G401.6 (cell line): ENCODE measurements at regions not wholly inside any gene's neighbourhood (a gene's known extent, or its start where the extent isn't known, plus 50 kb on each side); places are given as distances from the start of the nearest gene placed in this dataset.

Experiments used
- FAIRE-seq: peaks from 2 replicates; lab custom pipeline; 2012; peaks lifted over from hg19 to GRCh38; lab: Jason Lieb, UNC

DNA sequence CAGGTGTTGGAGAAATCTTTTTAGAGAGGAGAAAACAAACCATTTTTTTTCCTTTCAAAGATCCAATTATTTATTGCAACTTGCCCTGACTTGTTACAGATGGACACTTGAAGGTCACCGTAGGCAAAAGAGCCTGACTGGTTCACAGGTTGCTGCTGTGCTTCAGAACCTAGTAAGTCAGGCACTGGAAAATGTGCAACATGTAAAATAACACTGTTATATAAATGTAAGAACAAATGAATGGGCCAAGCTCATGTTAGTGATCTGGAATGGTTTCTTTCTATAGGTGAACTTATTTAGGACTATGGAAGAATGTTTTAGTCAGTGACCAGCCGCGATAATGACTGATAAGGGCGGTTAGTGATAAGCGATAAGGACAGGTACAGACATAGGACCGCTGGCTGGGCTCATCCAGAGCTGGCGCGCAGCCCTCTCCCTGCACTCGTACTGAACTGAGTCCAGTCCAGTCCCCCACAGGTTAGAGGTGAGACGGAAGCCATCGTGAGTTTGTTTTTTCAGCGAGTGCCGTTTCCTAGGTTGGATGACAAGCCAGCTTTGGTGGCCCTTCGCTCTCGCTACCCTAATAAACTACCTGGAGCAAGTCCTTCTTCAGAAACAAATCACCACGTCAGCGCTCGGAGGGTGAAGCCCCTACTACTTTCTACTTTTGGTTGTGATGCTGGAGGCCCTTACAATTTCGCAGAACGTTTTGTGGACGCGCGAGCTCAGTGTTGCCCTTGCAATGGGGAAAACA lies 94.4 kb upstream of the PRDM1 start:
- FAIRE-seq: no peak

- no peak for FAIRE-seq
These were observed 96.0 kb upstream of the PRDM1 start for GRCh38 chr6:105990151-105990550.

DNA sequence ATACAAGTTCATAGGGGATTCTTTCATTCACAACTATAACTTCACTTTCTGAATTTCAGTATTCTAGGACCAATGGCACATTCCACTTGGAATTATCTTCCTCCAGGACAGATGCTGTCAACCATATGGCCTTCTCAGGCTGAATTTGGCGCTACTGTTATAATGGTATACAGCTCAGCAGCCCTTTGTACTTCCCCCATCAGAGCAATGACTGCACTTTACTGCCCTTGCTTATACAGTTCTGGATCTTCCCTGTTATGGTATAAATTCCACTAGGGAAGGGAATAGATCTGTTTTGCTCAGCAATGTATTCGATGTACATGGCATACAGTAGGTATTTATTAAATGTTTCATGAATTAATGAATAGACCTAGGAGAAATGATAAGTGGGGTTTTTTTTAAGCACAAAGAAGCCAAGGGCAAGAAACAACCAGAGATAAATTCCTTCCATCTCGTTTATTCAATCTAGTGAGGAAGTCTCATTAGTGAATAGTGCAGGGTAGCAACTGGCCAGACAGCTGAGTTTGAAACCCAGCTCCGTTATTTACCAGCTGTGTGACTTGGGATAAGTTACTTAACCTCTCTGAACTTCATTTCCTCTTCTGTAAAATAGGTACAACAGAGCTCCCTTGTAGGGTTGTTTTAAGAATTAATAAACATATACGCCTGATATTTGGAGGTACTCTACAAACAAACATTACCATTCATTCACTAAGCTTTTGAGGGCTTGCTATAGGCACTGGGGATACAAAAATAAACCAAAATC lies 97.1 kb upstream of the PRDM1 start:
- FAIRE-seq: no peak

- FAIRE-seq: no peak
These were observed 97.8 kb upstream of the PRDM1 start for GRCh38 chr6:105988321-105988720.

DNA sequence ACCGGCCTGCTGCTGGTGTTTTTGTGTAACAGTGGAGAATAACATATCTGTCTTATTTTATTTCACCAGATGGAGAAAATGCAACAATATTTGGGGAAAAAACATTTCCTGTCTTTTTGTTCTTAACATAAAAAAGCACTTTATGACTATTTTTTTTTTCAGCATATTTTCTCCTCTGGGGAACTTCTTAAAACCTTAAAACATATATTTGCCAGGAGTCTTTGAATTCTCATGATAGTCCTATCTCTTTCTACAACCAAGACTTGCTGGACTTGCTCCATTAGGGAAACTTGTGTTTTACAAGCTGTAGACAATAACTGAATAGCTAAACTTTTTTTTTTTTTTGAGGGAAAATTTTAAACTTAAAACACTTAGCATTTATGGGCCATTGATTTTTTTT lies 98.6 kb upstream of the PRDM1 start:
- FAIRE-seq: no peak

DNA sequence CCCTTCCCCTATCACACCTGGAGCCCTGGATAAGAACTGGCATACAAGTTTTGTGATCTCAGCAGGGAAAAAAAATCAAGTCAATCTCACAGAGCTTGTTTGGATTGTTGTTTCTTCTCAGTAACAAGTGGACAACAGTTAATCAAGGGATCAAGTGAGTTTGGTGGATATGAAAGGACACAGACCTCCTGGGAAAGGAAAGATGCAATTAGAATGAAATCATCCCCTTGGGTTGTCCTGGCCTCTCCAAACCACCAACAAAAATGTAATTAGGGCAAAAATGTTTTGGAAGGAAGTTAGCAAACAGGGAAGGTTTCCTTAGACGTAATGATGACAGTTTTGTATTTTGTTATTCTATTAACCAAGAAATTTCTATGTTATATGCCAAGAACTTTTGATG lies 99.1 kb upstream of the PRDM1 start:
- FAIRE-seq: no peak

- no peak for FAIRE-seq
These were observed 100.1 kb upstream of the PRDM1 start for GRCh38 chr6:105985816-105986632.

GRCh38 chr6:105985098-105985815 lies 100.9 kb upstream of the PRDM1 start:
- FAIRE-seq: no peak

DNA sequence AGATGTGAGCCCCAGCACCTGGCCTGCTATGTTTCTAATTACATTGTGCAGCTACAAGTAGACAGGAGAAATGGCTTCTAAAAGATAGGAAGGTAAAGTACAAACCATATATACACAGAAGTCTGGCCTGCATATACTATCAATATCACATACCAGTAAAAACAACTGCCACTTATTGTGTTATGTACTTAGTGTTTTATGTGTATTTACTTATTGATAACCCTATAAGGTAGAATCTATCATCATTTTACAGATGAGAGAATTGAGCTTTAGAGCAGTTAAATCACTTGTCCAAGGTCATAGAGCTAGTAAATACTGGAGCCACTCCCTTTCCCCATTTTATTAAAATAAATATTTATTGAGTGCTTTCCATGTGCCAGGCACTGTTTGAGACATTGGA lies 102.4 kb upstream of the PRDM1 start:
- FAIRE-seq: no peak

DNA sequence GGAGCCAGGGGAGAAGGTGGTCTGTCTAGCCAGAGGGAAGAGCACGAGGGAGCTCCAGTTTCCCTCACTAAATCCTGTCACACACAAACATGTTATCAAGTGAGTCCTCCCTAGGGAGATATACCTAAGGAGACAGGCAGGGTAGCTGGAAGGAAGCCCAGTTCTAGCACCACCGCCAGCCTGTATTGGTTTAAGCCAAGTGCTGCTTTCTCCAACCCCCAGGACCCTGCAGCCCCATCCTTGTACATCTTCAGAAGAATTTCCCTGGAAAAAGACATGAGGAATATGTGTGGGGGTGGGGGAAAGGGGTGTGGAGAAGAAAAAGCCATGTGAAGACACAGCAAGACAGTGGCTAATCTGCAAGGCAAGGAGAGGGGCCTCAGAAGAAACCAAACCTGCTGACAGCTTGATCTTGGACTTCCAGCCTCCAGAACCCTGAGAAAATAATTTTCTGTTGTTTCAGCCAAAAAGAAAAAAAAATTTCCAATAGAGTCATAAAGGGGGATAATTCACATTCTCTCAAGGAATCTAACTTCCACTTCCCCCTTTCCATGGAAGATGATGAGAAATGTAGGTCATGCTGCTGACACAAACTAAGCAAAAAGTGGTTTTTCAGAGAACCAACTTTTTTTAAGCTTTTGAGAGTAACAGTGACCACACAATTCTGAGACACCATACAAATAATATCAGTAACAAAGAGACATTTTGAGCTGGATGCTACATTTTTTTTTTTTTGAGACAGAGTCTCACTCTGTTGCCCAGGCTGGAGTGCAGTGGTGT lies 103.2 kb upstream of the PRDM1 start:
- FAIRE-seq: no peak

GRCh38 chr6:105981888-105982358 lies 104.2 kb upstream of the PRDM1 start:
- no peak for FAIRE-seq

DNA sequence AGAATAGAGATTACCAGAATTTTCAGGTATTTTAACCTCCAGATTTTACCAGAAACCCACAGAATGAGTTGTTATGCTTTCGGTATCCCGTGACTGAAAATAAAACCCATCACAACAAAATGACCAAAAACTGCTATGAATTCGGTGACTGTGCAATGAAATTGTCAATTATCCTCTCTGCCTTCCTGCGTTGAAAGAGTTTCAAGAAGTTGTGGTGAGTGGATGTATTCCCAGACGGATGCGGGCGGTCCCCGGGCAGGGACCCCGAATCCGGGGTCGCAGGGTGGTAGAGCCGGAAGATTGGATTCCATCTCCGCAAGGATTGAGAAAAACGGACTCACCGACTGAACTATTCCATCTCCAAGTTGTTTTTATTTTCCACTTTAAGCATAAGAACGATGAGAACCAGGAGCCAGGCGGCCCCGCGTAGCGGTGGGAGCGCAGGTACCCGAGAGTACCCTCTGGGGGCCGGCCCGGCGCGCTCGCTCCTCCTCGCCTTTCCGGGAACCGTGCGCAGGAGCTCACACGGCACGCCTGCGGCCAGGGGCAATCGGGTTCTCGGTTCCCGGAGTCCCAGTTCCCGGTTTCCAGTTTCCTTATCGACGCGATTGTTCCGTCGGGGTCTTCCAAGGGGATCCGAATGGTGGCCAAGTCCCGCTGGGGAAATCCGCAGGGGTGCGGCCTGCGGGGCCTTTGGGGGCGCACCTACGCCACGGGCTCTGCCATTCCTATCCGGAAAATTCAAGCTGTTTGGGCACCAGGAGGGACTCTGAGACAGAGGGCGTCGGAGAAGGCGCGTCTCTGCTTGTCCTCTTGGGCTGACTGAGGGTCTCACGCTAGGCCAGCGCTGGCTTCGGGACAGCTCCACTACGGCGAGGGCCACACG lies 104.9 kb upstream of the PRDM1 start:
- FAIRE-seq: no peak

GRCh38 chr6:105978974-105979373 lies 107.2 kb upstream of the PRDM1 start:
- FAIRE-seq: no peak

GRCh38 chr6:105977934-105978504 lies 108.1 kb upstream of the PRDM1 start:
- FAIRE-seq: no peak

GRCh38 chr6:105974986-105975385 lies 111.2 kb upstream of the PRDM1 start:
- no peak for FAIRE-seq

DNA sequence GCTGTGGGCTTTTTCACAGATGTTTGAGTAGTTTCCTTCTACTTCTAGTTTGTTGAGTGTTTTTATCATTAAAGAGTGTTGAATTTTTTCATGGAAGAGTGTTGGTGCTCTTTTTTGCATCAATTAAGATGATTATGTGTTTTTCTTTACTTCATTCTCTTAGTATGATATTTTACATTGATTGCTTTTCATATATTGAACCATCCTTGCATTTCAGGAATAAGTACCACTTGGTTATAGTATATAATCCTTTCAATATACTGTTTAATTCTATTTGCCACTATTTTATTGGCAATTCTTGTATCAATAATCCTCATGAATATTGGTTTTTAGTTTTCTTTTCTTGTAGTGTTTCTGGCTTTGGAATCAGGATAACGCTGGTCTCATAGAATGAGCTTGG lies 113.7 kb upstream of the PRDM1 start:
- no peak for FAIRE-seq

GRCh38 chr6:105968603-105969333 lies 117.4 kb upstream of the PRDM1 start:
- FAIRE-seq: no peak

DNA sequence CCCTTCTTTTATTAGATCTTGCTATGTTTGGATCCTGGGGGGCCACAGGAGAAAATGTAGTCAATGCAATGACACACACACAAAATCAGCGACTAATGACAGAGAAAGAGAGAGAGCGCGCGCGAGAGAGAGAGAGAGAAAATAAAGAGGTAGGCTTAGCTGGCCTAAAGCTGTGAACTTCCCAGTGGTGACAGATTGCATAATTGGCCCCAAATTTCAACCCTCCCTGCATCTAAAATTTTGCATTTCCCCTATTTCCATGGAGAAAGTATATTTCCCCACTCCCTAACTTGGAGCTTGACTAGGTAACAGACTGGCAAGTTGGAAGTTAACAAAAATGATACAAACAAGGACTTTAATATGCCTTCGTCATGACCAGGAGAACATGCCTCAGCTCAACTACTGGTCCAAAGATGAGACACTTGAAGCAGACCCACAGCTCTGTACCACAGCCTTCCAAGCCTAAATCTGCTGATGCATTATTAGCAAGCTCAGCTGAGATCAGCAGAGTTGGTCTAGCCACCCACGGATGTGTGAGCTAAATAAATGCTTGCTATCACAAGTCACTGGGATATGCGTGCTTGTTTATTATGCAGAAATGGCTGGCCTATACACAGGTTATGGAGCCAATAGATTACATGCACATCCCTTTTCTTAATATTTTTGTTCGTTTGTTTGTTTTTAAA lies 118.1 kb upstream of the PRDM1 start:
- no peak for FAIRE-seq

DNA sequence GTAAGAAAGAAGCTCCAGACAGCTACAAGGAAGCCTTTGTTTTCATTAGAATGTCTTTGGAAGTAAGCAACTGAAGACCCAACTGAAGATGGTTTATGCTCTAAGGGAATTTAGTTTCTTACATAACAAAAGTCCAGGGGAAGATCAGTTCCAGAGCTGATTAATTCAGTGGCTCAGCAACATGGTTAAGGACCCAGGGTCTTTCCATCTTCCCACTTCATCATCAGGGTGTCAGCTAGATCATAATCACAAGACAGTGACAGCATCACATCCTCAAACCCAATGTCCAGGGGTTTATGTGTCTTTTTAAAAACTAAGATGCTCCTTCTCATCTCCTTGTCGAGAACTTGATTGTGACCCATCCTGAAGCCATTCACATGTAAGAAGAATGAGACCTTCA lies 119.7 kb upstream of the PRDM1 start:
- FAIRE-seq: no peak
